OCI-LY1 (cell line): ENCODE measurements at regions not wholly inside any gene's neighbourhood (a gene's known extent, or its start where the extent isn't known, plus 50 kb on each side); places are given as distances from the start of the nearest gene placed in this dataset.

Experiments used
- CTCF ChIP-seq: fragments of 200-600 bp; sonication (generic), shearing (Covaris generic); IDR thresholded peaks from 2 replicates; pipeline ENCODE4 v1.5.1; 2017; ENCODE audit warnings: mild to moderate bottlenecking, antibody characterized with exemption, low read length, moderate library complexity, mixed read lengths
- EZH2 ChIP-seq: fragments of 200-600 bp; sonication (generic), shearing (Covaris generic); IDR thresholded peaks from 2 replicates; pipeline ENCODE4 v1.8.0; 2017; ENCODE audit warnings: borderline replicate concordance, mixed run types, mild to moderate bottlenecking, antibody characterized with exemption, low read length, moderate library complexity, mixed read lengths

GRCh38 chr3:174675406-174675805 is 183.7 kb upstream of the NAALADL2 start:
- no peak for TF ChIP-seq CTCF
- no peak for TF ChIP-seq EZH2
